K562 (cell line): ENCODE measurements at regions not wholly inside any gene's neighbourhood (a gene's known extent, or its start where the extent isn't known, plus 50 kb on each side); places are given as distances from the start of the nearest gene placed in this dataset.

Experiments used
- BCLAF1 ChIP-seq, 2 experiments: fragments of 450-650 bp in 1 of 2; IDR thresholded peaks; 2 replicates each; pipeline ENCODE4 v1.6.1; 2011 to 2017; ENCODE audit warnings: low read depth in 2 of 2, antibody characterized with exemption in 1 of 2, borderline replicate concordance in 1 of 2, low read length in 1 of 2, mild to moderate bottlenecking in 1 of 2, mixed read lengths in 1 of 2; ENCODE audit not compliant: control insufficient read depth in 1 of 2
- BDP1 ChIP-seq: IDR thresholded peaks from 3 replicates; pipeline ENCODE4 v1.6.1; 2011; ENCODE audit not compliant: insufficient read length, insufficient read depth
- CREBBP ChIP-seq: IDR thresholded peaks from one replicate; pipeline ENCODE4 v1.6.1; 2012; ENCODE audit warnings: low read depth, mild to moderate bottlenecking, control low read depth, inconsistent platforms, low read length
- DPF2 ChIP-seq: fragments of 450-650 bp; IDR thresholded peaks from 2 replicates; pipeline ENCODE4 v1.6.1; 2016
- FOXA1 ChIP-seq: fragments of 450-650 bp; IDR thresholded peaks from 2 replicates; pipeline ENCODE4 v1.6.1; 2016; ENCODE audit warnings: mild to moderate bottlenecking, borderline replicate concordance
- HOXB6 ChIP-seq: fragments of 250-450 bp; sonication (Bioruptor Pico); IDR thresholded peaks from 2 replicates; pipeline ENCODE4 v1.5.1; 2022; ENCODE audit warnings: mild to moderate bottlenecking, borderline replicate concordance
- NR2C1 ChIP-seq, 2 experiments: fragments of 450-650 bp; IDR thresholded peaks; 2 replicates each; pipeline ENCODE4 v1.6.1; 2017; ENCODE audit warnings: mild to moderate bottlenecking in 2 of 2, antibody characterized with exemption in 1 of 2, inconsistent platforms in 1 of 2, missing compliant biosample characterization in 1 of 2, missing genetic modification characterization in 1 of 2
- POLR2AphosphoS5 ChIP-seq: IDR thresholded peaks from 2 replicates; pipeline ENCODE4 v1.6.1; 2011; ENCODE audit warnings: mild to moderate bottlenecking, low read depth, low read length, moderate library complexity; ENCODE audit not compliant: control insufficient read depth, insufficient read depth
- POLR2B ChIP-seq: fragments of 450-650 bp; IDR thresholded peaks from 2 replicates; pipeline ENCODE4 v1.6.1; 2018; ENCODE audit warnings: low read depth; ENCODE audit not compliant: partially characterized antibody
- RFX7 ChIP-seq: fragments of 250-450 bp; sonication (Bioruptor Pico); IDR thresholded peaks from 2 replicates; pipeline ENCODE4 v1.5.1; 2021; ENCODE audit warnings: mild to moderate bottlenecking
- SETDB1 ChIP-seq: IDR thresholded peaks from one replicate; pipeline ENCODE4 v1.6.1; 2012; ENCODE audit warnings: low read length, control low read depth, inconsistent platforms
- SIN3A ChIP-seq, 2 experiments: fragments of 150-350 bp in 1 of 2; IDR thresholded peaks; 2 replicates each; pipeline ENCODE4 v1.6.1; 2011 to 2016; ENCODE audit warnings: borderline replicate concordance in 2 of 2, low read depth in 2 of 2, low read length in 2 of 2, mild to moderate bottlenecking in 2 of 2, moderate library complexity in 2 of 2; ENCODE audit not compliant: control insufficient read depth in 1 of 2
- SMARCE1 ChIP-seq: fragments of 450-650 bp; IDR thresholded peaks from 2 replicates; pipeline ENCODE4 v1.7.1; 2016; ENCODE audit warnings: mild to moderate bottlenecking
- SREBF2 ChIP-seq: sonication (generic); formaldehyde crosslinking; IDR thresholded peaks from 2 replicates; pipeline ENCODE4 v1.4.0; 2020; ENCODE audit warnings: mild to moderate bottlenecking, missing genetic modification reagents
- TAL1 ChIP-seq: fragments of 450-650 bp; IDR thresholded peaks from 2 replicates; pipeline ENCODE4 v1.6.1; 2016; ENCODE audit warnings: mild to moderate bottlenecking
- TCF15 ChIP-seq: fragments of 250-450 bp; sonication (Bioruptor Pico); IDR thresholded peaks from 2 replicates; pipeline ENCODE4 v1.8.0; 2022; ENCODE audit warnings: moderate library complexity, mild to moderate bottlenecking, inconsistent platforms
- TEAD2 ChIP-seq: fragments of 450-650 bp; IDR thresholded peaks from 2 replicates; pipeline ENCODE4 v1.6.1; 2016; ENCODE audit warnings: missing genetic modification characterization, control low read depth, missing compliant biosample characterization
- TRIM24 ChIP-seq, 2 experiments: fragments of 450-650 bp; IDR thresholded peaks; 2 replicates each; pipeline ENCODE4 v1.6.1; 2016
- ZFX ChIP-seq: sonication (generic); formaldehyde crosslinking; IDR thresholded peaks from 2 replicates; pipeline ENCODE4 v1.8.0; 2022; ENCODE audit warnings: mild to moderate bottlenecking, missing genetic modification reagents, moderate library complexity
- ZNF398 ChIP-seq: fragments of 250-450 bp; sonication (Bioruptor Pico); IDR thresholded peaks from 2 replicates; pipeline ENCODE4 v1.8.0; 2021; ENCODE audit warnings: moderate library complexity, mild to moderate bottlenecking, inconsistent platforms
- ZNF639 ChIP-seq, 2 experiments: fragments of 200-800 bp in 1 of 2; sonication (Bioruptor generic) in 1 of 2; sonication (generic) in 1 of 2; formaldehyde crosslinking in 1 of 2; IDR thresholded peaks in 1 of 2; conservative IDR thresholded peaks in 1 of 2; 2 replicates each; pipeline versions ENCODE4 v1.5.0 to v1.6.1; 2016 to 2020; ENCODE audit warnings: missing compliant biosample characterization in 1 of 2, missing genetic modification characterization in 1 of 2, missing genetic modification reagents in 1 of 2
- ZNF75A ChIP-seq: fragments of 450-650 bp; formaldehyde crosslinking; IDR thresholded peaks from 2 replicates; pipeline ENCODE4 v1.4.0; 2020; ENCODE audit warnings: mild to moderate bottlenecking

- no peak for TF ChIP-seq BCLAF1 (IDR thresholded peaks at IDR 0.05; ENCODE audit: borderline replicate concordance in 1 of 2, control insufficient read depth in 1 of 2, low read depth in 2 of 2, low read length in 1 of 2)
- TF ChIP-seq ZNF75A (CRISPR knock-in tag), result no peak
- TF ChIP-seq TAL1, result peak; percentile 39; the same call in 1 of the 2 replicates
- TF ChIP-seq RFX7 (CRISPR knock-in tag), result no peak
- no peak for TF ChIP-seq TCF15
- no peak for TF ChIP-seq SIN3A (IDR thresholded peaks at IDR 0.05; ENCODE audit: borderline replicate concordance in 2 of 2, control insufficient read depth in 1 of 2, low read depth in 2 of 2, low read length in 2 of 2)
- peak; percentile 41 to 55; a peak in 2 of 4 replicates for TF ChIP-seq TRIM24 (IDR thresholded peaks at IDR 0.05)
- TF ChIP-seq POLR2AphosphoS5, result 0 out of 2 replicates have a peak, but pooled peaks have one; percentile 41
- no peak for TF ChIP-seq ZNF639 (CRISPR knock-in tag; conservative IDR thresholded peaks at IDR 0.05 in 1 of 2, IDR thresholded peaks at IDR 0.05 in 1 of 2)
- no peak for TF ChIP-seq TEAD2 (tag)
- no peak for TF ChIP-seq ZNF398 (CRISPR knock-in tag)
- TF ChIP-seq HOXB6, result no peak
- no peak for TF ChIP-seq FOXA1
- peak; percentile 55 for TF ChIP-seq POLR2B
- no peak for TF ChIP-seq BDP1
- TF ChIP-seq DPF2, result peak; percentile 86
- TF ChIP-seq CREBBP, result no peak
- TF ChIP-seq SMARCE1, result peak; percentile 81
- no peak for TF ChIP-seq ZFX (CRISPR knock-in tag)
- 0 out of 2 replicates have a peak, but pooled peaks have one; percentile 4 for TF ChIP-seq NR2C1 (IDR thresholded peaks at IDR 0.05)
- no peak for TF ChIP-seq NR2C1 (tag; IDR thresholded peaks at IDR 0.05)
- TF ChIP-seq SREBF2 (CRISPR knock-in tag), result no peak
- TF ChIP-seq SETDB1, result no peak
Observed at GRCh38 chr3:153051427-153052095, 110.5 kb upstream of the RAP2B start (continued).
